Fibroblast of lung (primary cell): ENCODE measurements at regions not wholly inside any gene's neighbourhood (a gene's known extent, or its start where the extent isn't known, plus 50 kb on each side); places are given as distances from the start of the nearest gene placed in this dataset.
"Not testable (repeated sequence)": the region's sequence is repeated elsewhere in the genome, so short reads cannot be mapped to it uniquely, and the experiment has no call there.

ENCODE experiments used
- DNase-seq, 2 donors: peaks; one replicate each; pipeline versions ENCODE4 v3.0.0 to v3.0.0-alpha.2; 2010; ENCODE audit warnings: low read depth in 2 of 2
- H2AFZ ChIP-seq: 2 replicates; pipeline ENCODE4 v1.5.1; 2012; ENCODE audit warnings: low read length, control low read depth, inconsistent platforms
- H3K27ac ChIP-seq: 2 replicates; pipeline ENCODE4 v1.5.1; 2011; ENCODE audit warnings: low read length, control low read depth; ENCODE audit not compliant: insufficient read depth
- H3K27me3 ChIP-seq: 2 replicates; pipeline ENCODE4 v1.5.1; 2011; ENCODE audit warnings: mild to moderate bottlenecking, low read length; ENCODE audit not compliant: control insufficient read depth, insufficient read depth
- H3K36me3 ChIP-seq: 2 replicates; pipeline ENCODE4 v1.5.1; 2011; ENCODE audit warnings: low read length; ENCODE audit not compliant: control insufficient read depth, insufficient read depth
- H3K4me1 ChIP-seq: 2 replicates; pipeline ENCODE4 v1.5.1; 2011; ENCODE audit warnings: low read length; ENCODE audit not compliant: control insufficient read depth, insufficient read depth; ENCODE audit errors: extremely low read depth
- H3K4me2 ChIP-seq: 2 replicates; pipeline ENCODE4 v1.5.1; 2011; ENCODE audit warnings: low read length, control low read depth; ENCODE audit not compliant: insufficient read depth; ENCODE audit errors: extremely low read depth
- H3K4me3 ChIP-seq, 4 experiments: fragments of 200-600 bp in 1 of 4; sonication (generic) in 1 of 4; replicated peaks in 1 of 4; 2 replicates each; pipeline ENCODE4 v1.5.1; 2011 to 2016; ENCODE audit warnings: low read length in 4 of 4, low read depth in 3 of 4, mild to moderate bottlenecking in 3 of 4, control low read depth in 2 of 4, inconsistent platforms in 1 of 4, mixed read lengths in 1 of 4; ENCODE audit not compliant: insufficient read depth in 1 of 4; ENCODE audit errors: control extremely low read depth in 1 of 4
- H3K79me2 ChIP-seq: 2 replicates; pipeline ENCODE4 v1.5.1; 2012; ENCODE audit warnings: mild to moderate bottlenecking, low read length, inconsistent platforms; ENCODE audit not compliant: control insufficient read depth, insufficient read depth
- H3K9ac ChIP-seq: 2 replicates; pipeline ENCODE4 v1.5.1; 2011; ENCODE audit warnings: mild to moderate bottlenecking, low read length, control low read depth; ENCODE audit not compliant: insufficient read depth
- H3K9me3 ChIP-seq: 2 replicates; pipeline ENCODE4 v1.5.1; 2012; ENCODE audit warnings: low read depth, low read length; ENCODE audit not compliant: control insufficient read depth, insufficient read depth
- H4K20me1 ChIP-seq: 2 replicates; pipeline ENCODE4 v1.5.1; 2011; ENCODE audit warnings: low read length; ENCODE audit not compliant: control insufficient read depth, insufficient read depth; ENCODE audit errors: extremely low read depth
- CTCF ChIP-seq, 2 donors: IDR thresholded peaks in 1 of 2; conservative IDR thresholded peaks in 1 of 2; 1 replicate in 1 of 2; 2 replicates in 1 of 2; pipeline ENCODE4 v1.5.1; 2011 to 2012; ENCODE audit warnings: low read length in 2 of 2, control low read depth in 1 of 2, inconsistent platforms in 1 of 2, low read depth in 1 of 2, mild to moderate bottlenecking in 1 of 2
- EZH2 ChIP-seq: IDR thresholded peaks from 2 replicates; pipeline ENCODE4 v1.5.1; 2012; ENCODE audit warnings: low read length, control low read depth, mild to moderate bottlenecking; ENCODE audit errors: missing control alignments

- Histone ChIP-seq H3K4me3 (no peak overlapping the region), H3K36me3 (no peaks in the 10 kb centered on the region), H3K9me3 (no peaks in the 10 kb centered on the region), H3K79me2 (no peaks in the 10 kb centered on the region), H3K4me2 (no peak overlapping the region), H3K27ac (no peak overlapping the region), H3K27me3 (no peaks in the 10 kb centered on the region), H3K9ac (no peak overlapping the region), H4K20me1 (no peaks in the 10 kb centered on the region), H3K4me1 (no peaks in the 10 kb centered on the region), H2AFZ (no peak overlapping the region)
- DNase-seq, result no peak
- TF ChIP-seq EZH2 (no peak), CTCF (conservative IDR thresholded peaks at IDR 0.05 in 1 of 2, IDR thresholded peaks at IDR 0.05 in 1 of 2; ENCODE audit: low read depth in 1 of 2, low read length in 2 of 2) (no peak)
Measured at GRCh38 chr10:128579280-128579865, 453.1 kb upstream of the MKI67 start.

- Histone ChIP-seq H3K9me3 (no peaks in the 10 kb centered on the region), H3K4me3 (no peak overlapping the region), H3K27me3 (no peaks in the 10 kb centered on the region), H3K36me3 (no peaks in the 10 kb centered on the region), H3K4me2 (no peak overlapping the region), H3K9ac (no peak overlapping the region), H2AFZ (no peak overlapping the region), H3K79me2 (no peaks in the 10 kb centered on the region), H4K20me1 (no peaks in the 10 kb centered on the region), H3K27ac (no peak overlapping the region), H3K4me1 (no peaks in the 10 kb centered on the region)
- no peak for DNase-seq
- TF ChIP-seq EZH2, result no peak
- no peak for TF ChIP-seq CTCF (conservative IDR thresholded peaks at IDR 0.05 in 1 of 2, IDR thresholded peaks at IDR 0.05 in 1 of 2; ENCODE audit: low read depth in 1 of 2, low read length in 2 of 2)
Measured at GRCh38 chr10:128579901-128580300, 453.7 kb upstream of the MKI67 start.

- not testable (repeated sequence) for H3K36me3 ChIP-seq, H2AFZ ChIP-seq, H3K9me3 ChIP-seq, H3K4me3 ChIP-seq, H3K27me3 ChIP-seq, H3K79me2 ChIP-seq, H3K4me2 ChIP-seq, H3K27ac ChIP-seq, DNase-seq, H3K4me1 ChIP-seq, H4K20me1 ChIP-seq, H3K9ac ChIP-seq
Measured at GRCh38 chr10:128583125-128583524, 456.9 kb upstream of the MKI67 start.

GRCh38 chr10:128586599-128586998, 460.4 kb upstream of the MKI67 start:
- not testable (repeated sequence) for DNase-seq, H3K4me2 ChIP-seq, H4K20me1 ChIP-seq, H3K27me3 ChIP-seq, H3K9me3 ChIP-seq, H3K4me3 ChIP-seq, H3K27ac ChIP-seq, H3K9ac ChIP-seq, H2AFZ ChIP-seq, H3K4me1 ChIP-seq, H3K36me3 ChIP-seq, H3K79me2 ChIP-seq
